ENCODE measurements at regions not wholly inside any gene's neighbourhood (a gene's known extent, or its start where the extent isn't known, plus 50 kb on each side); places are given as distances from the start of the nearest gene placed in this dataset.

- TF ChIP-seq CTCF (IDR thresholded peaks at IDR 0.05), result no peak
- no peak for TF ChIP-seq POLR2A (IDR thresholded peaks at IDR 0.05)
- no peak for TF ChIP-seq POLR2AphosphoS5 (IDR thresholded peaks at IDR 0.05)
Measured at GRCh38 chr12:91271185-91271584, 88.6 kb upstream of the DCN start.
